K562 (cell line): ENCODE measurements at regions not wholly inside any gene's neighbourhood (a gene's known extent, or its start where the extent isn't known, plus 50 kb on each side); places are given as distances from the start of the nearest gene placed in this dataset.

Source experiments
- FOXK1 ChIP-seq: sonication (generic); formaldehyde crosslinking; IDR thresholded peaks from 2 replicates; pipeline ENCODE4 v1.8.0; 2022; ENCODE audit warnings: missing genetic modification reagents, mild to moderate bottlenecking, borderline replicate concordance
- LCOR ChIP-seq: sonication (generic); formaldehyde crosslinking; IDR thresholded peaks from 2 replicates; pipeline ENCODE4 v1.8.0; 2022; ENCODE audit warnings: mild to moderate bottlenecking, missing genetic modification reagents
- POLR2AphosphoS5 ChIP-seq: IDR thresholded peaks from 2 replicates; pipeline ENCODE4 v1.6.1; 2011; ENCODE audit warnings: mild to moderate bottlenecking, low read depth, low read length, moderate library complexity; ENCODE audit not compliant: control insufficient read depth, insufficient read depth
- TF ChIP-seq, protein P1 (sequence below), 3 experiments: IDR thresholded peaks in 2 of 3; conservative IDR thresholded peaks in 1 of 3; 2 replicates each; pipeline ENCODE4 v1.5.1; 2011 to 2012; ENCODE audit warnings: low read length in 3 of 3, mild to moderate bottlenecking in 3 of 3, control low read depth in 2 of 3, improper control_type of control experiment in 1 of 3, inconsistent platforms in 1 of 3, low read depth in 1 of 3, mixed read lengths in 1 of 3, moderate library complexity in 1 of 3; ENCODE audit not compliant: insufficient read depth in 2 of 3

DNA sequence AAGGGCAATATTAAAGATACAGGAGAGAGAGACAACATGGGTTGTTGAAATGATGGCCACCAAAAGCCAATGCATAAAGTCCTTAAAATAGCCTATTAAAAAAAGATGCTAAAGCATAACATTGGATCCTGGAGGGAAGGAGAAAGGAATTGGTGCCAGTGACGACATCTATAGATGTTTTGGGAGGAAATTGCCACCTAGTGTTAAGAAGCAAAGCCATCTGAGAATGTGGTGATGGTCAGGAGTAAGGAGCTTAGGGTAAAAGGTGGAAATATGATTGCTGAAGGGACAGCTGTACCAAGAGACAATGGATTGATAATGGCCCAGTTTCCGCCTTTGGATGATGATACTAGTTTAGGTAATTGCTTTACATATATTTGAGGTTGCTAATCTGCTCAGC is 85.1 kb downstream of the TMEM30B start:
- TF ChIP-seq LCOR (CRISPR knock-in tag) = no peak
- no peak for TF ChIP-seq FOXK1
- TF ChIP-seq, protein P1, sequence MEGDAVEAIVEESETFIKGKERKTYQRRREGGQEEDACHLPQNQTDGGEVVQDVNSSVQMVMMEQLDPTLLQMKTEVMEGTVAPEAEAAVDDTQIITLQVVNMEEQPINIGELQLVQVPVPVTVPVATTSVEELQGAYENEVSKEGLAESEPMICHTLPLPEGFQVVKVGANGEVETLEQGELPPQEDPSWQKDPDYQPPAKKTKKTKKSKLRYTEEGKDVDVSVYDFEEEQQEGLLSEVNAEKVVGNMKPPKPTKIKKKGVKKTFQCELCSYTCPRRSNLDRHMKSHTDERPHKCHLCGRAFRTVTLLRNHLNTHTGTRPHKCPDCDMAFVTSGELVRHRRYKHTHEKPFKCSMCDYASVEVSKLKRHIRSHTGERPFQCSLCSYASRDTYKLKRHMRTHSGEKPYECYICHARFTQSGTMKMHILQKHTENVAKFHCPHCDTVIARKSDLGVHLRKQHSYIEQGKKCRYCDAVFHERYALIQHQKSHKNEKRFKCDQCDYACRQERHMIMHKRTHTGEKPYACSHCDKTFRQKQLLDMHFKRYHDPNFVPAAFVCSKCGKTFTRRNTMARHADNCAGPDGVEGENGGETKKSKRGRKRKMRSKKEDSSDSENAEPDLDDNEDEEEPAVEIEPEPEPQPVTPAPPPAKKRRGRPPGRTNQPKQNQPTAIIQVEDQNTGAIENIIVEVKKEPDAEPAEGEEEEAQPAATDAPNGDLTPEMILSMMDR (IDR thresholded peaks at IDR 0.05 in 2 of 3, conservative IDR thresholded peaks at IDR 0.05 in 1 of 3; ENCODE audit: insufficient read depth in 2 of 3, low read depth in 1 of 3, low read length in 3 of 3) = no peak
- no peak for TF ChIP-seq POLR2AphosphoS5
